ENCODE measurements at regions not wholly inside any gene's neighbourhood (a gene's known extent, or its start where the extent isn't known, plus 50 kb on each side); places are given as distances from the start of the nearest gene placed in this dataset.
"Not testable (repeated sequence)": the region's sequence is repeated elsewhere in the genome, so short reads cannot be mapped to it uniquely, and the experiment has no call there.

DNA sequence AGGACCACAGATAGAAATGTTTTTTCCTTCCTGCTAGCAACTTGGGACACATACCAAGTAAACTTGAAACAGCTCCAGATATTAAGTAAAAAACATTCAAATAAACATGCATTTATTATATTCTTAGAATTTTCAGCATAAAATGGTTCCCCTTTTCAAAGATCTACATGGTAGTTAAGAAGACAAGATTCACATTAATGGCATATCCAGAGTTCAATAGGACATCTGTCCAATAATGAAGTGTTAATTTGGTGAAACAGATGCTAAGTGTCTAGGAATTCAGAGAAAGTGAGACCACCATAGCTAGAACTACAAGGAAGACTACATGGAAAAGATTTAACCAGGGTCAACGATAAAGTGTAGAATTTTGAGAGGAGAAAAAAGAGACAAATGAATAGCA lies 184.9 kb downstream of the COL12A1 start:
- H3K36me3 ChIP-seq: no peaks in the 10 kb centered on the region
- in situ Hi-C loops (cut with MboI; ENCODE audit: low sequenced_read_pairs in 4 of 4): no loop called here
- no peaks in the 10 kb centered on the region for H3K27me3 ChIP-seq
- no peak overlapping the region for H3K4me3 ChIP-seq
- ATAC-seq (no peak), DNase-seq (no peak)
- H3K27ac ChIP-seq: no peak overlapping the region
- TF ChIP-seq POLR2A (IDR thresholded peaks at IDR 0.05): no peak
- no peak for TF ChIP-seq CTCF (IDR thresholded peaks at IDR 0.05 in 4 of 5, conservative IDR thresholded peaks at IDR 0.05 in 1 of 5)
- no peaks in the 10 kb centered on the region for H3K4me1 ChIP-seq
- H3K9me3 ChIP-seq: no peaks in the 10 kb centered on the region
- intact Hi-C loops (cut with DNase I; ENCODE audit: low total_unique reads): no loop called here

- ATAC-seq (no peak), DNase-seq (no peak)
- TF ChIP-seq POLR2A (IDR thresholded peaks at IDR 0.05) (no peak), CTCF (IDR thresholded peaks at IDR 0.05 in 4 of 5, conservative IDR thresholded peaks at IDR 0.05 in 1 of 5) (no peak)
- Histone ChIP-seq H3K27ac (no peak overlapping the region), H3K4me1 (no peaks in the 10 kb centered on the region), H3K36me3 (no peaks in the 10 kb centered on the region), H3K27me3 (no peaks in the 10 kb centered on the region), H3K4me3 (no peak overlapping the region), H3K9me3 (no peaks in the 10 kb centered on the region)
- intact Hi-C loops (cut with DNase I; ENCODE audit: low total_unique reads) (no loop called here), in situ Hi-C loops (cut with MboI; ENCODE audit: low sequenced_read_pairs in 4 of 4) (no loop called here)
These were observed 185.5 kb downstream of the COL12A1 start for GRCh38 chr6:75020376-75020775.

DNA sequence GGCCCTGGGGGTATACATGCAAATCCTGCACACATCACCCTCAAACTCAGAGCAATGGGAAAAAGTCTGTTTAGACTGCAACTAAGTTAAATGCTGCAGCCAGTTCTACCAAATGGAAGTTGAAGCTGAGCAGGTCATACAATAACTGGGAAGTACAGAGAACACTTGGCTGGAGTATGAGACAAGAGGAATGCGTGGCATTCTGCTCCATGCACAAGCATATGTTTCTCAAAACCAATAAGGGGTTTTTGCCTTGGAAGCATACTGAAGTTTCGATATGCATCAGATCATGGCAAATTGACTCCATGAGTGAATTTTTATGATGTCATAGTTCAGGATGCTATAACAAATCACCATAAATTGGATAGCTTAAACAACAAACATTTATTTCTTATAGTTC lies 193.8 kb downstream of the COL12A1 start:
- Histone ChIP-seq H3K4me1 (no peaks in the 10 kb centered on the region), H3K4me3 (no peak overlapping the region), H3K9me3 (no peaks in the 10 kb centered on the region), H3K27ac (no peak overlapping the region), H3K27me3 (no peaks in the 10 kb centered on the region), H3K36me3 (no peaks in the 10 kb centered on the region)
- intact Hi-C loops (cut with DNase I; ENCODE audit: low total_unique reads): no loop called here
- no peak for TF ChIP-seq POLR2A (IDR thresholded peaks at IDR 0.05)
- no peak for TF ChIP-seq CTCF (IDR thresholded peaks at IDR 0.05 in 4 of 5, conservative IDR thresholded peaks at IDR 0.05 in 1 of 5)
- ATAC-seq (no peak), DNase-seq (no peak)
- in situ Hi-C loops (cut with MboI; ENCODE audit: low sequenced_read_pairs in 4 of 4): no loop called here

- ATAC-seq: not testable (repeated sequence)
These were observed 201.9 kb downstream of the COL12A1 start for GRCh38 chr6:75003984-75004383.

DNA sequence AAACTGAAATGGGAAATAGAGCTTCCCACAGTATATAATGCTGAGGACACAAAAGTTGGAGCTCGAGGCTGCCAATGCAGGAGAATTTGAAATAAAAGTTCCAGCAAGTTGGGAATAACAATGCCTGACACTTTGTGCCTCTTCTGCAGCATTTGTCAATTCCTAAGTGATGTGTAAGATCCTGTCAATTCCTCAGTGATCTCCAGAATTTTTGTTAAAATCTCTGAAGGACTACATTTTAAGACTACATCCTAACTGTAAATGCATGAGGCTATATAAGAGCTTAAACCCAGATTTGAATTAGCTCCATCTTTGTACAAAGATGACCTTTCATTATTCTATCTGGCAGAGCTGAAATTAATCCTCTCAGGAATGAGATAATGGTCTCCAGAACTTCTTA lies 208.2 kb downstream of the COL12A1 start:
- H3K27ac ChIP-seq: no peak overlapping the region
- H3K36me3 ChIP-seq: no peaks in the 10 kb centered on the region
- no peaks in the 10 kb centered on the region for H3K27me3 ChIP-seq
- TF ChIP-seq CTCF (IDR thresholded peaks at IDR 0.05 in 4 of 5, conservative IDR thresholded peaks at IDR 0.05 in 1 of 5): no peak
- TF ChIP-seq POLR2A (IDR thresholded peaks at IDR 0.05): no peak
- no peak overlapping the region for H3K4me3 ChIP-seq
- H3K9me3 ChIP-seq: no peaks in the 10 kb centered on the region
- H3K4me1 ChIP-seq: no peaks in the 10 kb centered on the region
- in situ Hi-C loops (cut with MboI; ENCODE audit: low sequenced_read_pairs in 4 of 4) (no loop called here), intact Hi-C loops (cut with DNase I; ENCODE audit: low total_unique reads) (no loop called here)
- no peak for ATAC-seq
- no peak for DNase-seq

More at GRCh38 chr6:75003984-75004383, 201.9 kb downstream of the COL12A1 start:
- H3K27me3 ChIP-seq; DNase-seq; H3K36me3 ChIP-seq; intact Hi-C loops (cut with DNase I; ENCODE audit: low total_unique reads); H3K4me1 ChIP-seq; H3K9me3 ChIP-seq; in situ Hi-C loops (cut with MboI; ENCODE audit: low sequenced_read_pairs in 4 of 4); H3K27ac ChIP-seq; H3K4me3 ChIP-seq: not testable (repeated sequence)
